Upper lobe of left lung (tissue), 6 donors: ENCODE measurements at regions not wholly inside any gene's neighbourhood (a gene's known extent, or its start where the extent isn't known, plus 50 kb on each side); places are given as distances from the start of the nearest gene placed in this dataset.

ENCODE experiments used
- ATAC-seq, 2 donors: fragments of 200-7000 bp; cut with Tn5 transposase; one replicate each; pipeline ENCODE4 v1.9.1; 2022; ENCODE audit warnings: mild to moderate bottlenecking in 2 of 2, moderate library complexity in 2 of 2; ENCODE audit not compliant: low FRiP score in 2 of 2
- DNase-seq, 2 donors: peaks; one replicate each; pipeline ENCODE4 v3.0.0-alpha.2; 2019 to 2020
- H3K27ac ChIP-seq, 4 donors: fragments of 200-600 bp; sonication (generic); one replicate each; pipeline ENCODE4 v1.5.1; 2016 to 2019
- H3K27me3 ChIP-seq, 4 donors: fragments of 200-600 bp; sonication (generic); one replicate each; pipeline ENCODE4 v1.5.1; 2017 to 2019
- H3K36me3 ChIP-seq, 4 donors: fragments of 200-600 bp; sonication (generic); one replicate each; pipeline ENCODE4 v1.5.1; 2016 to 2019
- H3K4me1 ChIP-seq, 4 donors: fragments of 200-600 bp; sonication (generic); one replicate each; pipeline ENCODE4 v1.5.1; 2018 to 2019
- H3K4me3 ChIP-seq, 4 donors: fragments of 200-600 bp; sonication (generic); one replicate each; pipeline ENCODE4 v1.5.1; 2017 to 2019; ENCODE audit warnings: mild to moderate bottlenecking in 2 of 4, moderate library complexity in 1 of 4
- H3K9me3 ChIP-seq, 4 donors: fragments of 200-600 bp; sonication (generic); one replicate each; pipeline ENCODE4 v1.5.1; 2018 to 2019
- CTCF ChIP-seq, 6 experiments: fragments of 450-650 bp in 4 of 6; fragments of 200-600 bp in 2 of 6; sonication (generic) in 2 of 6; IDR thresholded peaks; one replicate each; pipeline ENCODE4 v1.5.1; 2016 to 2019; ENCODE audit warnings: antibody characterized with exemption in 6 of 6
- EP300 ChIP-seq, 4 donors: sonication (generic); formaldehyde crosslinking; IDR thresholded peaks; one replicate each; pipeline ENCODE4 v1.5.1; 2017; ENCODE audit warnings: antibody characterized with exemption in 4 of 4, control low read depth in 2 of 4
- POLR2A ChIP-seq, 4 donors: fragments of 450-650 bp; IDR thresholded peaks; one replicate each; pipeline ENCODE4 v1.5.1; 2016 to 2017; ENCODE audit warnings: antibody characterized with exemption in 4 of 4, mild to moderate bottlenecking in 2 of 4
- POLR2AphosphoS5 ChIP-seq, 2 donors: sonication (generic); formaldehyde crosslinking; IDR thresholded peaks; one replicate each; pipeline ENCODE4 v1.5.1; 2017; ENCODE audit warnings: antibody characterized with exemption in 2 of 2
- WGBS, 2 donors: methylation state at CpG; one replicate each; pipeline ENCODE4 v1.1.5; 2017 to 2018; 5-methylcytosine and 5-hydroxymethylcytosine counted together
- donor health status: DM: no; HTN: no; CAD: no; lungs with moderate emphysema.
- donor health status: DM: no; HTN: yes; CAD: no; lungs with severe emphysema.

GRCh38 chr7:79806161-79806734 is 328.4 kb upstream of the GNAI1 start:
- 44 to 49% methylated on average over 6 of the region's 6 CpGs for WGBS, 2 donors
- H3K9me3 ChIP-seq, result no peaks in the 10 kb centered on the region
- no peak overlapping the region for H3K27ac ChIP-seq
- no peaks in the 10 kb centered on the region for H3K4me1 ChIP-seq
- H3K27me3 ChIP-seq, result no peaks in the 10 kb centered on the region
- no peak for ATAC-seq
- TF ChIP-seq CTCF (IDR thresholded peaks at IDR 0.05) (no peak), POLR2AphosphoS5 (IDR thresholded peaks at IDR 0.05) (no peak), EP300 (IDR thresholded peaks at IDR 0.05) (no peak), POLR2A (IDR thresholded peaks at IDR 0.05) (no peak)
- no peak for DNase-seq
- H3K36me3 ChIP-seq, result no peaks in the 10 kb centered on the region
- no peak overlapping the region for H3K4me3 ChIP-seq

- H3K27ac ChIP-seq, result no peak overlapping the region
- H3K4me1 ChIP-seq, result no peaks in the 10 kb centered on the region
- TF ChIP-seq EP300 (IDR thresholded peaks at IDR 0.05) (no peak), POLR2AphosphoS5 (IDR thresholded peaks at IDR 0.05) (no peak), CTCF (IDR thresholded peaks at IDR 0.05) (no peak), POLR2A (IDR thresholded peaks at IDR 0.05) (no peak)
- WGBS, 2 donors, result 44 to 47% methylated on average over 6 of the region's 6 CpGs
- H3K27me3 ChIP-seq, result no peaks in the 10 kb centered on the region
- H3K9me3 ChIP-seq, result no peaks in the 10 kb centered on the region
- no peak overlapping the region for H3K4me3 ChIP-seq
- ATAC-seq (no peak), DNase-seq (no peak)
- H3K36me3 ChIP-seq, result no peaks in the 10 kb centered on the region
These were observed 337.3 kb upstream of the MAGI2 start for GRCh38 chr7:79790656-79791262.

- Histone ChIP-seq H3K36me3 (no peaks in the 10 kb centered on the region), H3K27me3 (no peaks in the 10 kb centered on the region), H3K27ac (no peak overlapping the region), H3K4me1 (no peaks in the 10 kb centered on the region), H3K4me3 (no peak overlapping the region), H3K9me3 (no peaks in the 10 kb centered on the region)
- TF ChIP-seq CTCF (IDR thresholded peaks at IDR 0.05) (no peak), POLR2A (IDR thresholded peaks at IDR 0.05) (no peak), EP300 (IDR thresholded peaks at IDR 0.05) (no peak), POLR2AphosphoS5 (IDR thresholded peaks at IDR 0.05) (no peak)
- no peak for DNase-seq
- ATAC-seq, result no peak
- 23 to 28% methylated on average over 2 of the region's 2 CpGs for WGBS, 2 donors
These were observed 336.3 kb upstream of the MAGI2 start for GRCh38 chr7:79789584-79790345.

GRCh38 chr7:79787623-79788022 is 334.2 kb upstream of the MAGI2 start:
- DNase-seq (no peak), ATAC-seq (no peak)
- Histone ChIP-seq H3K36me3 (no peaks in the 10 kb centered on the region), H3K4me1 (no peaks in the 10 kb centered on the region), H3K9me3 (no peaks in the 10 kb centered on the region), H3K27me3 (no peaks in the 10 kb centered on the region), H3K27ac (no peak overlapping the region), H3K4me3 (no peak overlapping the region)
- 72 to 77% methylated on average over 3 of the region's 3 CpGs for WGBS, 2 donors
- TF ChIP-seq POLR2AphosphoS5 (IDR thresholded peaks at IDR 0.05) (no peak), POLR2A (IDR thresholded peaks at IDR 0.05) (no peak)

- 62 to 71% methylated on average over 2 of the region's 2 CpGs for WGBS, 2 donors
- ATAC-seq (no peak), DNase-seq (no peak)
- no peaks in the 10 kb centered on the region for H3K27me3 ChIP-seq
- H3K4me3 ChIP-seq, result no peak overlapping the region
- H3K27ac ChIP-seq, result no peak overlapping the region
- no peaks in the 10 kb centered on the region for H3K9me3 ChIP-seq
- no peaks in the 10 kb centered on the region for H3K36me3 ChIP-seq
- H3K4me1 ChIP-seq, result no peaks in the 10 kb centered on the region
- TF ChIP-seq EP300 (IDR thresholded peaks at IDR 0.05), result no peak
- TF ChIP-seq POLR2A (IDR thresholded peaks at IDR 0.05), result no peak
- TF ChIP-seq POLR2AphosphoS5 (IDR thresholded peaks at IDR 0.05), result no peak
- no peak for TF ChIP-seq CTCF (IDR thresholded peaks at IDR 0.05)
These were observed 333.6 kb upstream of the MAGI2 start for GRCh38 chr7:79787096-79787495.
